Nephron (organoid): ENCODE measurements at regions not wholly inside any gene's neighbourhood (a gene's known extent, or its start where the extent isn't known, plus 50 kb on each side); places are given as distances from the start of the nearest gene placed in this dataset.

Experiments used
- H3K27ac Mint-ChIP-seq, 3 experiments: 2 replicates each; pipeline ENCODE4 v1.8.0; 2020; ENCODE audit warnings: mixed read lengths in 3 of 3, mild to moderate bottlenecking in 2 of 3, moderate library complexity in 1 of 3
- H3K27me3 Mint-ChIP-seq: 2 replicates; pipeline ENCODE4 v1.8.0; 2021; ENCODE audit warnings: low read depth, mild to moderate bottlenecking, moderate library complexity, mixed read lengths
- H3K36me3 Mint-ChIP-seq: 2 replicates; pipeline ENCODE4 v1.8.0; 2020; ENCODE audit warnings: low read depth, mixed read lengths
- H3K4me1 Mint-ChIP-seq: 2 replicates; pipeline ENCODE4 v1.8.0; 2020; ENCODE audit warnings: mixed read lengths
- H3K4me3 Mint-ChIP-seq, 3 experiments: 2 replicates each; pipeline ENCODE4 v1.8.0; 2020; ENCODE audit warnings: mild to moderate bottlenecking in 3 of 3, mixed read lengths in 3 of 3, moderate library complexity in 2 of 3
- H3K9me3 Mint-ChIP-seq: 2 replicates; pipeline ENCODE4 v1.8.0; 2020; ENCODE audit warnings: mixed read lengths
- CTCF ChIP-seq, 3 experiments: fragments of 200-600 bp; sonication (generic); IDR thresholded peaks; one replicate each; pipeline ENCODE4 v1.5.0; 2021; ENCODE audit warnings: antibody characterized with exemption in 3 of 3; ENCODE audit not compliant: unreplicated experiment in 3 of 3

- Mint-ChIP-seq H3K27ac (no peak overlapping the region), H3K4me1 (peaks cover 13% of the 10 kb centered on the region), H3K36me3 (no peaks in the 10 kb centered on the region), H3K9me3 (no peaks in the 10 kb centered on the region), H3K4me3 (no peak overlapping the region), H3K27me3 (peaks cover 3% of the 10 kb centered on the region)
- TF ChIP-seq CTCF (IDR thresholded peaks at IDR 0.05; ENCODE audit: unreplicated experiment in 3 of 3) = no peak
These were observed 296.9 kb upstream of the TNP1 start for GRCh38 chr2:217156801-217157200.

- Mint-ChIP-seq H3K27me3 (peaks cover 3% of the 10 kb centered on the region), H3K4me1 (no peaks in the 10 kb centered on the region), H3K4me3 (no peak overlapping the region), H3K9me3 (no peaks in the 10 kb centered on the region), H3K27ac (no peak overlapping the region), H3K36me3 (no peaks in the 10 kb centered on the region)
- no peak for TF ChIP-seq CTCF (IDR thresholded peaks at IDR 0.05; ENCODE audit: unreplicated experiment in 3 of 3)
These were observed 295.1 kb upstream of the TNP1 start for GRCh38 chr2:217154923-217155322.

GRCh38 chr2:217153510-217153909 is 293.6 kb upstream of the TNP1 start:
- Mint-ChIP-seq H3K9me3 (no peaks in the 10 kb centered on the region), H3K4me3 (no peak overlapping the region), H3K4me1 (peaks cover 4% of the 10 kb centered on the region), H3K36me3 (no peaks in the 10 kb centered on the region), H3K27ac (no peak overlapping the region), H3K27me3 (peaks cover 3% of the 10 kb centered on the region)
- no peak for TF ChIP-seq CTCF (IDR thresholded peaks at IDR 0.05; ENCODE audit: unreplicated experiment in 3 of 3)

GRCh38 chr2:217152831-217153230 is 293.0 kb upstream of the TNP1 start:
- H3K27ac Mint-ChIP-seq = no peak overlapping the region
- H3K27me3 Mint-ChIP-seq = peaks cover 3% of the 10 kb centered on the region
- no peak overlapping the region for H3K4me3 Mint-ChIP-seq
- TF ChIP-seq CTCF (IDR thresholded peaks at IDR 0.05; ENCODE audit: unreplicated experiment in 3 of 3) = no peak
- H3K4me1 Mint-ChIP-seq = peaks cover 6% of the 10 kb centered on the region
- H3K36me3 Mint-ChIP-seq = no peaks in the 10 kb centered on the region
- H3K9me3 Mint-ChIP-seq = no peaks in the 10 kb centered on the region

GRCh38 chr2:217151509-217152206 is 291.8 kb upstream of the TNP1 start:
- H3K4me3 Mint-ChIP-seq = no peak overlapping the region
- TF ChIP-seq CTCF (IDR thresholded peaks at IDR 0.05; ENCODE audit: unreplicated experiment in 3 of 3) = no peak
- H3K27me3 Mint-ChIP-seq = peaks cover 3% of the 10 kb centered on the region
- H3K27ac Mint-ChIP-seq = no peak overlapping the region
- H3K36me3 Mint-ChIP-seq = no peaks in the 10 kb centered on the region
- H3K4me1 Mint-ChIP-seq = peaks cover 6% of the 10 kb centered on the region
- H3K9me3 Mint-ChIP-seq = no peaks in the 10 kb centered on the region

- TF ChIP-seq CTCF (IDR thresholded peaks at IDR 0.05; ENCODE audit: unreplicated experiment in 3 of 3) = no peak
- Mint-ChIP-seq H3K9me3 (no peaks in the 10 kb centered on the region), H3K4me3 (no peak overlapping the region), H3K27ac (no peak overlapping the region), H3K36me3 (no peaks in the 10 kb centered on the region), H3K27me3 (peaks cover 3% of the 10 kb centered on the region), H3K4me1 (peaks cover 6% of the 10 kb centered on the region)
These were observed 290.4 kb upstream of the TNP1 start for GRCh38 chr2:217150236-217150635.
